22Rv1 (cell line): ENCODE measurements at regions not wholly inside any gene's neighbourhood (a gene's known extent, or its start where the extent isn't known, plus 50 kb on each side); places are given as distances from the start of the nearest gene placed in this dataset.
"Not testable (repeated sequence)": the region's sequence is repeated elsewhere in the genome, so short reads cannot be mapped to it uniquely, and the experiment has no call there.

Experiments used
- H3K27ac ChIP-seq: fragments of 450-650 bp; 2 replicates; pipeline ENCODE4 v1.5.1; 2017
- CTCF ChIP-seq: fragments of 450-650 bp; IDR thresholded peaks from 2 replicates; pipeline ENCODE4 v1.5.1; 2017; ENCODE audit warnings: mild to moderate bottlenecking
- ZFX ChIP-seq: fragments of 450-650 bp; IDR thresholded peaks from 2 replicates; pipeline ENCODE4 v1.6.1; 2017; ENCODE audit warnings: antibody characterized with exemption, borderline replicate concordance

- no peak overlapping the region for H3K27ac ChIP-seq
- TF ChIP-seq CTCF (no peak), ZFX (no peak)
Measured at GRCh38 chr4:45437381-45437780, 686.5 kb downstream of the GABRG1 start.

GRCh38 chr4:45425135-45425534, 698.7 kb downstream of the GABRG1 start:
- TF ChIP-seq CTCF: no peak
- no peak for TF ChIP-seq ZFX
- no peak overlapping the region for H3K27ac ChIP-seq

GRCh38 chr4:45423896-45424295, 697.5 kb upstream of the GNPDA2 start:
- no peak overlapping the region for H3K27ac ChIP-seq
- no peak for TF ChIP-seq ZFX
- TF ChIP-seq CTCF: no peak

GRCh38 chr4:45420091-45420674, 693.8 kb upstream of the GNPDA2 start:
- H3K27ac ChIP-seq: not testable (repeated sequence)

GRCh38 chr4:45410701-45411210, 684.4 kb upstream of the GNPDA2 start:
- TF ChIP-seq CTCF (no peak), ZFX (no peak)
- no peak overlapping the region for H3K27ac ChIP-seq

GRCh38 chr4:45409536-45409935, 683.2 kb upstream of the GNPDA2 start:
- TF ChIP-seq ZFX (no peak), CTCF (no peak)
- H3K27ac ChIP-seq: no peak overlapping the region

GRCh38 chr4:45408996-45409395, 682.6 kb upstream of the GNPDA2 start:
- TF ChIP-seq ZFX (no peak), CTCF (no peak)
- no peak overlapping the region for H3K27ac ChIP-seq

- no peak overlapping the region for H3K27ac ChIP-seq
- TF ChIP-seq ZFX: no peak
- no peak for TF ChIP-seq CTCF
Measured at GRCh38 chr4:45399116-45399515, 672.8 kb upstream of the GNPDA2 start.
